LHCN-M2 (cell line): ENCODE measurements at regions not wholly inside any gene's neighbourhood (a gene's known extent, or its start where the extent isn't known, plus 50 kb on each side); places are given as distances from the start of the nearest gene placed in this dataset.
"Not testable (repeated sequence)": the region's sequence is repeated elsewhere in the genome, so short reads cannot be mapped to it uniquely, and the experiment has no call there.

Experiments used
- DNase-seq: peaks from one replicate; pipeline ENCODE4 v3.0.0-alpha.2; 2012; ENCODE audit warnings: low read depth

DNA sequence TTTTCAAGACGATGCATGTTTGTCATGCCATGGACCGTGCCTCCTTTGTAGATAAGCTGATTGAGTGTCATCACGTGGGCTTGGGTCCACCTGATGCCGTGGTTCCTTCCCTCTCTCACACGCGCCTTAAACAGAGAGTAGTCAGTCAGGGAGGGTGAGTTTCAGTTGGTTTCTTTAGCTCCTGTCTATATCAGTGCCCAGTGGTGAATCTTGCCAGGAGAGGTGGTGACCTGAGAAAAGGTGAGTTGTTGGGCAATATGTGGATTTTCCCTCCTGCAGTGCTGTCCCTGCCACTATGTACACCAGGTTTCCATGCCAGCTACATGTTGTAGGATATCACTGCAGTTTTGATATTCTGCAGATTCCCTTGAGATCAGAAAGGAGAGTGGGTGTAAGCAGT lies 129.7 kb downstream of the LAT start:
- DNase-seq, result no peak

DNA sequence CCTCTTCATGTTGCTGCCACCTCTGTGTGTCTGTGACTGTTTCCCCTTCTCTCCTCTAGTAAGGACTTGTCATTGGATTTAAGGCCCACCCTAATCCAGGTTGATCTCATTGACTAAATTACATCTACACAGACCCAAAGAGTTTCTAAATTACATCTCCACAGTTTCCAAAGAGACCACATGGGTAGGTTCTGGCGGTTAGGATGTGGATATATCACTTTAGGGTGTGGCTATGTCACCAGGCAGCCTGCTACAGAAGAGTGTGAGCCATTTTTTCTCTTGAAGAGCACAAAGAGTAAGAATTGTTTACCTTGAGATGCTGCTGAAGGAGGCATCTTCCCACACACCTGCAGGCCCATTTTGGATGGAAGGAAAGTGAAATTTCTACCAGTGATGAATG lies 128.6 kb downstream of the LAT start:
- not testable (repeated sequence) for DNase-seq

DNA sequence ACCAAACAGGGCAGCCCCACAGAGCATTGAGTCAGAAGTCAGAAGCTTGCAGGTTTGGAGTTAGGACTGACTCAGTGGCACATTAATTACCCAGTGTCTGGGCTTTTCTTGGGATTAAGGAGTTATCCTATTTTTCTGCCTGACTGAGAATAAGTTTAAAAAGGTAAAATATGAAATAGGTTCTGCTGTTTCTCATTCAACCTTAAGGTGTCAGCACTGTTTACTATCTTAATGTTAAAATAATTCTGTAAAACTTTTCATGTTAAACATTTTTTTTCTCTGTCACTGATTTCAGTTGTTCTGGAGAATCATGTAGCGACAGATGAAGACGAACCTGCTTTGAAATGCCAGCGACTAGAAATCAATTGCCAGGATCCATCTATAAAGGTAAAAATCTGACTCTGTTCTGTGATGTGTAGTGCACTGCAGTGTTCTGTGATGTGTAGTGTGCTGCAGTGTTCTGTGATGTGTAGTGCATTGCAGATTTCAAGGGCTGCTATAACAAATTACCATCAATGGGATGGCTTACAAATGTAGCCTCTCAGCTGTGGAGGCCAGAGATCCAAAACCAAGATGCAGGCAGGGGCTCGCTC lies 128.0 kb downstream of the LAT start:
- DNase-seq, result no peak

DNA sequence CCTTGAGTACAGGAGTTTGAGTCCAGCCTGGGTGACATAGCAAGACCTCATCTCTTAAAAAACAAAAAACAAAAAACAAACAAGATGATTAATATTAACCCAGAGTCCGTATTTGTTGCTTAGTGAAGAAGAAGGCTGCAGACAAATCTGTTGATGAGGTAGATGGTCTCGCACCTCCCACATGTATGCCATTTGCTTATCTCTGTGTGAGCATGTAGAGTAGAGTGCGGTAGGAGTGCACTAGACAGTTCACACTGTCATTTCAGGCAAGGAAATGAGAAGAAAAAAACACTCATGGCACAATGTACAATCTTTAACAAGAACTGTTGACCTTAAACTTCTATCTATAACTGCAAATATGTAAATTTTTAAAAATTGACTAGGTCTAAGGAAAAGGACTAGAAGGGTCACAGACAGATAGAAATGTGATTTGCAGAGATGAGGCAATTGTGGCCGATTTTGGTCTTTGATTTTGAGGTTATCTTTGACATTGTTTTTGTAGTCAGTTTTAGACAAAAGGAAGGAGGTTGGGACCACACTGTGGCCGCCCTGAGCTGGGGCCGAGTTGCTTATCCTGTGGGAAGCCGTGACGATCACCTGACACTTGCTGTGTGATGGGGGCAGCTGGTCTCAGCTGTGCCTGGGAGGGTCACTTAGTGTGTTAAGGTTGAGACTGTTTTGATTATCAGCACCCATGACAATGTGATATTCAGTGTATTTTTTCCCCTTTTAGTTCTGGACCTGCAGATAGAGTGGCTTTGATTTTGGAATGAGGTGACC lies 127.2 kb downstream of the LAT start:
- DNase-seq, result peak; percentile 5

DNA sequence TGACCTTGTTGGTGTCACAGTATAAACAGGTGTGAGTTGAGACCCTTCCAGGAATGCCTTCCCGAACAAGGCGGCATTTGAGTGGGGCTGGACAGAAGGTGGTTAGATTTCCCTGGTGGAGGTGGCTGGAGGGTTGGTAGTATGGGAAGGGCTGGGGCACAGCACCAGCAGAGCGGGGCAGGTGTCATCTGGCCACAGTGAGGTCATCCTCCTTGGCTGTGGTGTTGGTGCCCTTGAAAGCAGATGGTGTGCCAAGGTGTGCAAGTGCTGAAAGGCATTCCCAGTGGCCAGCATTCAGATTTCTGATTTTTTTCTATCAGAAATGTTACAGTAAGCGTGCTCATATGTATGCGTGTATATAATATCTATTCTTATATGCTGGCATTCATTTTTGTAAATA lies 126.6 kb downstream of the LAT start:
- DNase-seq, result no peak

DNA sequence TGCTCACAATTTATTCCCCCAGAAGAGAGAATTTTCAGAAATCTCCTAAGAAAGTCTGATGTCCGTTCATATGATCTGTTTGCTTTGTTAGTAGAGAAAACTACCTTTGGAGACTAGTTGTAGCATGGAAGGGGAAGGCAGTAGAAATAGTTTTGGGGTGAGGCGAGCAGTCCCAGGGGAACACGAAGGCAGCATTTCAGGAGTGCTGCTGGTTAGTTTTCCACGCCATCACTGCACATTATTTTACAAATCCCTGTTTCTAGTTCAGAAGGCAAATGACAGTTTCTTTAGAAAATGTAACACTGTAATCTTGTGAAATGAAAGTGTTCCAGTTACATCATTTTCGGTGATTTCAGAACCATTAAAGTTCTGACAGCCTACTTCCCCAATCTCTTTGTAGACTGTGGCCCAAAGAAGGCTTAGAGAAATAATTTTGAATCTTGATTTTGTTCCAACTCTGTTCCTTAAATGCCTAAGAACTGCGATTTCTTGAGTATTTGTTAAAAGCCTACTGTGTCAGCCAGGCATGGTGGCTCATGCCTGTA lies 123.8 kb downstream of the LAT start:
- not testable (repeated sequence) for DNase-seq

DNA sequence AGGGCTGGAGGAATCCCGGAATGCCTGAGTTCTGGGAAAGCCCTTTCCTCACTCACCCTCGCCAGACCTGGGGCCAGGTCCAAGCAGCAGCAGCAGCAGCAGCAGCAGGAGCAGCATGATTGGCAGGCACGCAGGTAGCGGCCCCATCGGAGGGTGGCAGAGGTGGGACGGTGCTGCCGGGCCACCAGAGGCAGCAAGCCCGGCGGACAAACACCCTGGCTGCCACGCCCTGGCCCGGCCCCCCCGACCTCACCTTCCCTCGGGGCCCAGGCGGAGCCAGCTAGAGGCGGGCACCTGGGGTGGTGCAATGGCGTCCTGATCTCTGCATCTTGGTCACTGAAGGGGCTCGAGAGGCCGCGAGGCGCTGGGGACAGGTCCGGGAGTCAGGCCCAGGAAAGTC lies 122.4 kb downstream of the LAT start:
- no peak for DNase-seq

DNA sequence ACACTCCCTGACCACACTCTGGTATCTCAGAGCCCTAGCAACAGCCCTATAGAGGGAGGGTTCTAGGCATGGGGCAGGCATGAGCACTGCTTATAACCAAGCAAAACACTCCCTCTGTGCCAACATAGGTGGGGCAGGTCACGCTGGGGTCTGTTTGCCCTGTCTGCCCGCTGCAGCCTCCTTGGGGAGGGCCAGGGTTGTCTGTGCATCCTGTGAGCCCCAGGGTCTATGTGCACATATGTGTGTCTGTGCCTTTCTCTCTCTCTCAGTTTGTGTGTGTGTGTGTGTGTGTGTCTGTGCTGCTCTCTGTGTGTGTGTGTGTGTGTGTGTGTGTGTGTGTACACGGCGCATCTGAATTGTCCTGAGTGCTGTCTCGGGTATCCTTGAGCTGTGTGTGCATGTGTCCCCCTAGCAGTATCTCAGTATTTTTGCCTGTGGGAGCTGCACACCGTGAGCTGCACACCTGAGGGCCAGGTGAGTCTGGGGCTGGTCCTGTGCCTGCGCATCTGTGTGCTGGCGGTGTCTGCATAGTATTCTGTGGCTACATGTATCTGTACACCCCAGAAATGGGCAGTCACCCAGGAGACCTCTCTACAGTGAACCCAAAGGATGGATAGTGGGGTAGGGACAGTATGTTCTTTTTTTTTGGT lies 121.5 kb downstream of the LAT start:
- not testable (repeated sequence) for DNase-seq

DNA sequence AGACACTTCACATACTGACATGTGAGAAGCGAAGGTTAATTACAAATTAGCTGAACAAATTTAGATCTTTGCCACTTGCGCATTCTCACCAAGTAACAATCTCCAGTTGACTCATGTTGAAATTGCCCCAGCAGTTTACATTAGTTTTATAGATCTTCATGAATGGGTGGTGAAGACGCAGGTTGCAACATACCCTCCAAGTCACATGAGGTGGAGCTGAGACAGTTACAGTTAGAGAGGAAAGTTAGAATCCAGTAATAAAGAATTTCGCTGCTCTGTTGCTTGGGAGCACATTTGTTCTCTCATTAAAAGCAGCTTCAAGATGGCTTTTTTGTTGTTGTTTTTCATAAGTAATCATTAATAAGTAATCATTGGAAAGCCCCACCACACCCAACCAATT lies 119.7 kb downstream of the LAT start:
- DNase-seq, result not testable (repeated sequence)

DNA sequence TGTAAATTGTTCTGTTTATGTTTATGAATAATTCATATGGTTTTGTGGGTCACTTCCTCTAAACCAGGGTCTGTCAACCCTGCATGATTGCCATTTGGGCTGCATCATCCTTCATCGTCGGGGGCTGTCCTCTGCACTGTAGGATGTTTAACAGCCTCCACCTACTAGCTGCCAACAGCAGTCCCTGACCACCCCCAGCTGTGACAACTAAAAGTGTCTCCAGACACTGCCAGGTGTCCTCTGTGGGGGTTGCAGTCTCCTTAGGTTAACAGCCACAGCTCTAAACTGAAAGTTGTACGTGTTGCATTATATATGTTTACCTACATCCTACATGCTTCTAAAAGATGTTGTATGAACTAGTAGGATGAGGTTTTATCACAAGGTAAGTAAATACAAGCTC lies 113.1 kb downstream of the LAT start:
- not testable (repeated sequence) for DNase-seq

DNA sequence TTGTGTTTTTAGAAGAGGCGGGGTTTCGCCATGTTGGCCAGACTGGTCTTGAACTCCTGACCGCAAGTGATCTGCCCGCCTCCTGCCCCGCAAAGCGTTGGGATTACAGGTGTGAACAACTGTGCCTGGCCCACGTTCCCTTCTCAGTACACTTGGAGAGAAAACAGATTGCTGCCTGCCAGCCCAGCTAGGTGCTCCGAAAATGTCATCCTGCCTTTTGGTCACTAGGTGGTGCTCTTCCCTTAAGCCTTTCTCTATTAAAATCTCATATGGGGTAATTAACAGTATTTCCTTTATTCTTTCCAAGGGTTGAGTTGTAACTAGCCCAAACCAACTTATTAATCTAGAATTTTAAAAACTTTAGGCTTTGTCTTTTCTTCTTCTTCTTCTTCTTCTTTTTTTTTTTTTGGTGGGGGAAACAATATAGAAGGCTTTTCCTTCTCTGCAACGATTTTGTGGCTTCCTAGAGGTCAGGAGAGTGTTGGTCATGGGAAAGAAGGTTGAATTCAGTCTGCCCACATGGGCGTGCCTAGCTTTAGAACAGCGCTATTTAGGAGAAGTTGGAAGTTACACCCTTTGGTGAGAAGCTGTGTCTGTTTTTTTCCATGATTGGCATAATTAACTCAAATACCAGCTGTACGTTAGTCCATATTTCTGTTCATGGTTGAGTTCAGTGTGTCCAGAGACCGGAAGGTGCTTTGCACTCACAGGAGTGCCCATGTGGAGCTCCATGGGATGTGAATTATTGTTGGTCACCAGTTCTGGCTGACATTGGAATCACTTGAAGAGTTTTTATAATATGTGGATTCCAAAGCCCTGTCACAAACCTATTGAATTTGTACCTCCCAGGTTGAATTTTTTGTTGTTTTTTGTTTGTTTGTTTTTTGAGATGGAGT lies 110.1 kb downstream of the LAT start:
- not testable (repeated sequence) for DNase-seq

DNA sequence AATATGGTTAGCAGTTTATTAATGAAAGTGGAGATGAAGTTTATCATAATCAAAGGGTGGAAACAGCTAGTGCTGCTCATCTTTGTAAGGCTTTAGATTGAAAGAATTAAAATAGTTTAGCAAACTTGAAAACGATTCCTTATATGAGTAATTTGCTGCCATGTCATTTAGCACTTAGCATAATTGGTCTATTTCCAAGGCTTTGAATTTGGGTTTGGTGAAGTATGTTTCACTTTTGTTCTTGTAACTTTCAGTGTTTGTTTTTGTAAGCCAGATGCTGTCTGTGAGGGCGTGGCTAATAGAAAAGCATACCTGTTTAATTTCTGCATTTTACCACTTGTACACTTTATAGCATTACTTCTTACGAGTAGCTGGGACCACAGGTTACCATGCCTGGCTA lies 109.5 kb downstream of the LAT start:
- not testable (repeated sequence) for DNase-seq

DNA sequence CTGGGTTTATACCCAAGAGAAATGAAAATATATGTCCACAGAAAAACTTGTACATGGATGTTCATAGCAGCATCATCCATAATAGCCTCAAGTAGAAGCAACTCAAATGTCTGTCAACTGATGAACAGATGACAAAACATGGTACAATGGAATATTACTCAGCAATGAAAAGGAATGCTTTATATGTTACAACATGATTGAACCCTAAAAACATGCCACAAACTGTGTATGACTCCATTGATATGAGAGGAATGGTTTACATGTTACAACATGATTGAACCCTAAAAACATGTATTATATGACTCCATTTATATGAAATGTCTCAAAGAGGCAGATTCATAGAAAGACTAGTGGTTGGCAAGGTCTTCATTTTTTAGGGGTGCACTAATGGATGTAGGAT lies 104.8 kb downstream of the LAT start:
- DNase-seq, result not testable (repeated sequence)

DNA sequence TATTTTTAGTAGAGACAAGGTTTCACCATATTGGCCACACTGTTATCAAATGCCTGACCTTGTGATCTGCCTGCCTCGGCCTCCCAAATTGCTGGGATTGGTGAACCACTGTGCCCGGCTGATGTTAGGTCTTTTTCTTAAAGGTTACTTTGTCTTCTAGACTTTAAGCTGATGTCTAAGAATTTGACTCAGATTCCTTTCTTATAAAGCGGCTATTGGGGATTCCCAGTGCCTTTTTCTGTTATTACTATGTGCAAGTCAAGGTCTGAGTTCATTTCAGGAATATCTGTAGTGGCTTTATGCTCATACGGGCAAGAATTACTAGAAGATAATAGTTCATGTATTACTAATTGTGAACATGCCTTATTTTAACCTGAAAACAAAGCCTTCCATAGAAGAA lies 102.8 kb downstream of the LAT start:
- DNase-seq, result not testable (repeated sequence)

DNA sequence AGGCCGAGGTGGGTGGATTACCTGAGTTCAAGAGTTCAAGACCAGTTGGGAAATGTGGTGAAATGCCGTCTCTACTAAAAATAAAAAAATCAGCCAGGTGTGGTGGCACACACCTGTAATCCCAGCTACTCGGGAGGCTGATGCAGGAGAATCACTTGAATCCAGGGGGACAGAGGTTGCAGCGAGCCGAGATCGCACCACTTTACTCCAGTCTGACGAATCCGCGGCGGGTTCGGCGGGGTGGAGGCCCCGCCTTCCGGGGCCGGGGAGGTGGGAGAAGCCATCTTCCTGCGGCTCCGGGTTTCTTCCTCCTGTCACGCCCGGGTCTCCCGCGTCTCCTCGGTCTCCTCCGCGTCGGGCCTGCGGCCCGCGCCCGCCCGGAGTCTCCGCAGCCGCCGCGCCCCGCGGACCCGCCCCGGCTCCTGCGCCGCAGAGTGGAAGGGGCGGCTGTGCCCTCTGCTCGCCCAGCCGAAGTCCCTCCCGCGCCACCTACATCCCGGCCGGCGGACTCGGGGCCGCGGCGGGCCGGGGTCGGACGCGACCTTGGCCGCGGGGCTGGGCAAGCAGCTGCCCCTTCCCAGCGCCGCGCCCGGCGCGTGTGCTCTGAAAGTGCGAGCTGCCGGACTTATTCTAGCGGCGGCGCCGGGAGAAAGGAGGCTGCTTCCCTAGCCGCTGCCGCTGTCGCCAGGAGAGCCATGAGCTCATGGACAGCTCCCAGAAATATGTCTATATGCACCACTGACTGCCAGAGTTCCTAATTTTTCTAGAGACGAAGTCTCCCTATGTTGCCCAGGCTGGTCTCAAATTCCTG lies 97.2 kb downstream of the LAT start:
- not testable (repeated sequence) for DNase-seq

DNA sequence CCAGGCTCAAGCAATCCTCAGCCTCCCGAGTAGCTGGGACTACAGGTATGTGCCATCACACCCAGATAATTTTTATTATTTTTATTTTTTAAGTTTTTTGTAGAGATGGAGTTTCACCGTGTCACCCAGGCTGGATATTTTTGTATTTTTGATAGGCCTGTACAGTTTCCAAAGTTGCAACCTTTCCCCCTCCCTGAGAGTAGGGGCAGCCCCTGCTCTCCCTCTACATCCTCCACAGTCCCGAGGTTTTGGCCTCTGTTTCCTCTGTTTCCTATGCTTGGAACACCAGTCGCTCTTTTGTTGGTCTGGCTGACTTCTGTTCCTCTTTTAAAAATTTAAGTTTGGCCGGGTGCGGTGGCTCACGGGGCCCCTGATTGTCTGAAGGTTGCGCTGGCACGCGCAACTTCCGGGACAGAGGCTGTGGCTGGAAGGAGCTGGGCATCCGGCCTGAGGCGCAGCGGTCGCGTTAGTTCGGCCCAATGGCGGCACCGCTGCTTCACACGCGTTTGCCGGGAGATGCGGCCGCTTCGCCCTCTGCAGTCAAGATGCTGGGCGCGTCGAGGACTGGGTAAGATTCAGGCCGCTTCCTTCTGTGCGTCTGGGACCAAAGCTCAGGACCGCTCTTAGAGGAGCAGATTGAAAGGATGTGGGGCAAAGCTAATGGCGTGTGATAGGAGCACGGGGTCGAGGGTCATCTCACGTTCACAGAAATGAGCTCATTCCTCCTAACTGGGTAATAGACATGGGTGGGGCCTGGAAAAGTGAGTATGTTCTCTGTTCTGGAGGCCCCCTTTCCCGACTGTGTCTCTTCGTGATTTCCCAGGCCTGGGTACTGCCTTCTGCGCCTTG lies 89.9 kb downstream of the LAT start:
- not testable (repeated sequence) for DNase-seq

DNA sequence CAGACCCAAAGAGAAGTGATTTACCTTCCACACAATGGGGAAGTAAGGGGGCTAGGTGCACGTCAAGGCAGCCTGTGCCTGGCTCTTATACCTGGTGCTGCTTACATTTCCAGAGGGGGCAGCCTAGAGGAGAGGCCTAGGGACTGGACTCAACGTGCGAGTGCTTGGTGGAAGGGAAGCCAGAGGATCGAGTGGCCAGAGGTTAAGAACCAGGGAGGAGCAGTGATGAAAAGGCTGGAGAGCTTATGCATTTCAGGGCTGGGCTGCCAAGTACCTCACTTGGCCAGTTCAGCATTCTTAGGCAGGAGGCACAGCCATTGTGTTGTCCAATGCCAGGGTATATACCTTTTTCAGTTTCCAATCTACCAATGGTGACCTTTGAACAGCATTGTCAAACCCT lies 77.4 kb downstream of the LAT start:
- DNase-seq, result not testable (repeated sequence)

DNA sequence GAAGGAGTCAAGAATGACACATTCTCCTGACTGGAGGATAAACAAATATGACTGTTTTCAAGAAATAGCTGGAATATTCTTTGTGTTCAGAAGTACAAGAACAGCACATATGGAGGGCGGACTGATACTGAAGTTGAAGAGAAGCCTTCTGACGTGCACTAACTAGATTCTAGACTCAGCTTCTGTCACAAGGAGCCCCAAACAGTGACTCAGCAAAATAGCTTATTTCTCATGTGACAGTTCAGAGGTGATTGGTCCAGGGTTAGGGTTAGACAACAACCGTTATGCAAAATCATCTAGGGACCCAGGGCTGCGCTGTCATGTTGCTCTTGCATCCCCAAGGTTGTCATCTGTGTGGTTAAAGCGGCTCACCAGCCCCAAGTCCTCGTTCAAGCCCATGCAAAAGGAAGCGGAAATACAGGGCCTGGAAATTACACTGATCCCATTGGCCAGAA lies 76.6 kb downstream of the LAT start:
- not testable (repeated sequence) for DNase-seq

DNA sequence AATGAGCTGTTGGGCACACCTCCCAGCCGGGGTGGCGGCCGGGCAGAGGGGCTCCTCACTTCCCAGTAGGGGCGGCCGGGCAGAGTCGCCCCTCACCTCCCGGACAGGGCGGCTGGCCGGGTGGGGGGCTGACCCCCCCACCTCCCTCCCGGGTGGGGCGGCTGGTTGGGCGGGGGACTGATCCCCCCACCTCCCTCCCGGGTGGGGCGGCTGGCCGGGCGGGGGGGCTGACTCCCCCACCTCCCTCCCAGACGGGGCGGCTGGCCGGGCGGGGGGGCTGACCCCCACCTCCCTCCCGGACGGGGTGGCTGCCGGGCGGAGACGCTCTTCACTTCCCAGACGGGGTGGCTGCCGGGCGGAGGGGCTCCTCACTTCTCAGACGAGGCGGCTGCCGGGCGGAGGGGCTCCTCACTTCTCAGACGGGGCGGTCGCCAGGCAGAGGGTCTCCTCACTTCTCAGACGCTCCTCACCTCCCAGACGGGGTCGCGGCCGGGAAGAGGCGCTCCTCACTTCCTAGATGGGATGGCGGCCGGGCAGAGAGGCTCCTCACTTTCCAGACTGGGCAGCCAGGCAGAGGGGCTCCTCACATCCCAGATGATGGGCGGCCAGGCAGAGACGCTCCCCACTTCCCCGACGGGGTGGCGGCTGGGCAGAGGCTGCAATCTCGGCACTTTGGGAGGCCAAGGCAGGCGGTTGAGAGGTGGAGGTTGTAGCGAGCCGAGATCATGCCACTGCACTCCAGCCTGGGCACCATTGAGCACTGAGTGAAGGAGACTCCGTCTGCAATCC lies 75.4 kb downstream of the LAT start:
- DNase-seq, result not testable (repeated sequence)
